ENCODE measurements at regions not wholly inside any gene's neighbourhood (a gene's known extent, or its start where the extent isn't known, plus 50 kb on each side); places are given as distances from the start of the nearest gene placed in this dataset.

DNA sequence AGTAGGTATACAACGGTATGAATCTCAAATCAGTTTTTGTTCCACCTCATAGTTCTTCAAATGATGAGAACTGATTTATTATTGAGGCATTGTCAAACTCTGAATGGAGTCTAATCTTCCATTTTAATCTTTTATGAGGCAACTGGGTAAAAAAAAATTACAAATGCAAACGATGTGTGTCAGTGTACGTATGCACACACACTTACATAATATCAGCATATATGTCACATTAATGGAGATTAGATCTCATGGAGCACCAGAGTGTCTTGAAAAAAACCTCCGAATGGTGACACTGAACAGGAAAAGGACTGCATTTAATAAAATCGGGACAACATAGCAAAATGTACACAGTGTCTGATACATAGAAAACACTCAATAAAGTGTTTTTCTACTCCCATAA is 842.7 kb downstream of the EFNB2 start:
- Histone ChIP-seq H3K4me2 (ENCODE audit: low read length) (no peak overlapping the region), H3K79me2 (ENCODE audit: low read length) (no peaks in the 10 kb centered on the region), H3K4me1 (ENCODE audit: low read length) (no peaks in the 10 kb centered on the region), H3K9ac (ENCODE audit: low read length) (no peak overlapping the region), H3K4me3 (ENCODE audit: low read length) (no peak overlapping the region), H3K9me3 (ENCODE audit: insufficient read depth, low read length) (peaks cover 7% of the 10 kb centered on the region; the same call in 1 of the 2 replicates), H3K36me3 (replicated peaks; ENCODE audit: low read depth, low read length) (no peaks in the 10 kb centered on the region), H3K27ac (ENCODE audit: low read length) (no peak overlapping the region), H2AFZ (ENCODE audit: low read depth, low read length) (no peak overlapping the region), H3K27me3 (ENCODE audit: low read depth, low read length) (no peaks in the 10 kb centered on the region), H4K20me1 (ENCODE audit: insufficient read depth, low read length) (no peaks in the 10 kb centered on the region)
- TF ChIP-seq, protein P1, sequence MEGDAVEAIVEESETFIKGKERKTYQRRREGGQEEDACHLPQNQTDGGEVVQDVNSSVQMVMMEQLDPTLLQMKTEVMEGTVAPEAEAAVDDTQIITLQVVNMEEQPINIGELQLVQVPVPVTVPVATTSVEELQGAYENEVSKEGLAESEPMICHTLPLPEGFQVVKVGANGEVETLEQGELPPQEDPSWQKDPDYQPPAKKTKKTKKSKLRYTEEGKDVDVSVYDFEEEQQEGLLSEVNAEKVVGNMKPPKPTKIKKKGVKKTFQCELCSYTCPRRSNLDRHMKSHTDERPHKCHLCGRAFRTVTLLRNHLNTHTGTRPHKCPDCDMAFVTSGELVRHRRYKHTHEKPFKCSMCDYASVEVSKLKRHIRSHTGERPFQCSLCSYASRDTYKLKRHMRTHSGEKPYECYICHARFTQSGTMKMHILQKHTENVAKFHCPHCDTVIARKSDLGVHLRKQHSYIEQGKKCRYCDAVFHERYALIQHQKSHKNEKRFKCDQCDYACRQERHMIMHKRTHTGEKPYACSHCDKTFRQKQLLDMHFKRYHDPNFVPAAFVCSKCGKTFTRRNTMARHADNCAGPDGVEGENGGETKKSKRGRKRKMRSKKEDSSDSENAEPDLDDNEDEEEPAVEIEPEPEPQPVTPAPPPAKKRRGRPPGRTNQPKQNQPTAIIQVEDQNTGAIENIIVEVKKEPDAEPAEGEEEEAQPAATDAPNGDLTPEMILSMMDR (IDR thresholded peaks at IDR 0.05; ENCODE audit: low read depth, low read length) = no peak
- TF ChIP-seq EZH2phosphoT487 (IDR thresholded peaks at IDR 0.05; ENCODE audit: low read depth) = no peak

DNA sequence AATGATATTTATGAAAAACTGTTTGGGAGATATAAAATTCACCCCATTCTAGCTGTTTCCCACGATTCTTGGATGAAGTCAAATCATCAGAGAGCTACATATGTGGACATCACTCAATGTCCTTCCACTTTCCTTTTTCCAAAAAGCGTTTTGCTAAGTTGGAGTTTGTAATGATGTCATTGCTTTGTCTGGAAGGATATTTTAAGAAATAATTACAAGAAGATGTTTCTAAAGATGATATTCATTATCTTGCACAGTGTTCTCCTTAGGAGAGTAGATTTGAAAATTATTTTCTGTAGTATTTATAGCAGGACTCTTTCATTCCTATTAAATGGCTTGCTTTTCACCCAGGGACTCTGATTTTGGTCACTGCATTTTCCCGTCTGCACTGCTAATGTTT is 851.2 kb downstream of the EFNB2 start:
- Histone ChIP-seq H3K4me1 (ENCODE audit: low read length) (no peaks in the 10 kb centered on the region), H3K27ac (ENCODE audit: low read length) (no peak overlapping the region), H3K36me3 (replicated peaks; ENCODE audit: low read depth, low read length) (no peaks in the 10 kb centered on the region), H4K20me1 (ENCODE audit: insufficient read depth, low read length) (no peaks in the 10 kb centered on the region), H3K4me2 (ENCODE audit: low read length) (no peak overlapping the region), H3K9me3 (ENCODE audit: insufficient read depth, low read length) (no peaks in the 10 kb centered on the region), H3K4me3 (ENCODE audit: low read length) (no peak overlapping the region), H3K9ac (ENCODE audit: low read length) (no peak overlapping the region), H3K79me2 (ENCODE audit: low read length) (no peaks in the 10 kb centered on the region), H2AFZ (ENCODE audit: low read depth, low read length) (no peak overlapping the region), H3K27me3 (ENCODE audit: low read depth, low read length) (no peaks in the 10 kb centered on the region)
- no peak for TF ChIP-seq EZH2phosphoT487 (IDR thresholded peaks at IDR 0.05; ENCODE audit: low read depth)
- TF ChIP-seq, protein P1 (IDR thresholded peaks at IDR 0.05; ENCODE audit: low read depth, low read length) = no peak

DNA sequence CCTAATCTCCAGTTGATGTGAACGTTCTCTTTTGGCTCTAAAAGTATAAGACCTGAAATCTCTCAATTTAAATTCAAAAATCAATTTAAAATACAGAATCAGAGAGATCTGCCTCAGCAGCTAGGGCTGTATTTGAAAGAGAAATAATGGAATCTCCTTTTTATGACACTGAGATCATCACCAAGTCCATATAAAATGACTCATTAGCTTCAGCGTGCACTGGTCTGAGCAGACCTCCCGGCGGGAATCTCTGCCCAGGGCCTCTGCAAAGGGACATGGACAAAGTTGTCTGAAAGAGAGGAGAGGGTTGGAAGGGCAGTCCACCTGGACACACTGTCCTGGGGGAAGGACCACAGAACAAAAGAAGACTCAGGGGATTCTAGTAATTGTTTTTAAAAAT is 855.6 kb downstream of the EFNB2 start:
- TF ChIP-seq EZH2phosphoT487 (IDR thresholded peaks at IDR 0.05; ENCODE audit: low read depth) = no peak
- TF ChIP-seq, protein P1 (IDR thresholded peaks at IDR 0.05; ENCODE audit: low read depth, low read length) = no peak
- H3K27ac ChIP-seq (ENCODE audit: low read length) = no peak overlapping the region
- no peaks in the 10 kb centered on the region for H4K20me1 ChIP-seq (ENCODE audit: insufficient read depth, low read length)
- H3K9ac ChIP-seq (ENCODE audit: low read length) = no peak overlapping the region
- no peaks in the 10 kb centered on the region for H3K9me3 ChIP-seq (ENCODE audit: insufficient read depth, low read length)
- H3K27me3 ChIP-seq (ENCODE audit: low read depth, low read length) = no peaks in the 10 kb centered on the region
- no peak overlapping the region for H2AFZ ChIP-seq (ENCODE audit: low read depth, low read length)
- H3K4me1 ChIP-seq (ENCODE audit: low read length) = no peaks in the 10 kb centered on the region
- no peaks in the 10 kb centered on the region for H3K36me3 ChIP-seq (replicated peaks; ENCODE audit: low read depth, low read length)
- H3K79me2 ChIP-seq (ENCODE audit: low read length) = no peaks in the 10 kb centered on the region
- H3K4me2 ChIP-seq (ENCODE audit: low read length) = no peak overlapping the region
- H3K4me3 ChIP-seq (ENCODE audit: low read length) = no peak overlapping the region

DNA sequence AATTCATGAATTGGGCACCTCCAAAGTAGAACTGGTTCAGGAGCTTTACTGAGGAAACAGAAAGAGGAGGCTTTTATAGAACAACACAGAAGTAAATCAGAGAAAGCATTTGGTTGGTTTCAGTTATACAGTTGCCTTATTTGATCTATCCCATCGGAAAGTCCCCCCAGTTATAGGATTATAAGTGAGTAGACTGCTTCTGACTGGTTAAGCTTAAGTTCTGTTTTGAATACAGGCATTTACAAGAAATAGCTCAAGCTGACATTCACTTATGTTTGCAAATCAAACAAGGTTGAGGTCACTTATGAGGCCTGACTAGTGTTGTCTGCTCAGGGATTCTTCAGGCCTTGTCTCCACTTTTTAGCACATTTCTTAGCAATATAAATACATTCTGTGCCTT is 857.4 kb downstream of the EFNB2 start:
- Histone ChIP-seq H3K79me2 (ENCODE audit: low read length) (no peaks in the 10 kb centered on the region), H3K9ac (ENCODE audit: low read length) (no peak overlapping the region), H2AFZ (ENCODE audit: low read depth, low read length) (no peak overlapping the region), H3K4me1 (ENCODE audit: low read length) (no peaks in the 10 kb centered on the region), H3K27me3 (ENCODE audit: low read depth, low read length) (no peaks in the 10 kb centered on the region), H3K4me3 (ENCODE audit: low read length) (no peak overlapping the region), H3K36me3 (replicated peaks; ENCODE audit: low read depth, low read length) (no peaks in the 10 kb centered on the region), H3K9me3 (ENCODE audit: insufficient read depth, low read length) (no peaks in the 10 kb centered on the region), H3K27ac (ENCODE audit: low read length) (no peak overlapping the region), H4K20me1 (ENCODE audit: insufficient read depth, low read length) (no peaks in the 10 kb centered on the region), H3K4me2 (ENCODE audit: low read length) (no peak overlapping the region)
- TF ChIP-seq EZH2phosphoT487 (IDR thresholded peaks at IDR 0.05; ENCODE audit: low read depth) = no peak
- TF ChIP-seq, protein P1 (IDR thresholded peaks at IDR 0.05; ENCODE audit: low read depth, low read length) = no peak

All from OCI-LY3 (cell line).